ENCODE measurements at regions not wholly inside any gene's neighbourhood (a gene's known extent, or its start where the extent isn't known, plus 50 kb on each side); places are given as distances from the start of the nearest gene placed in this dataset.
A peak's percentile ranks its signal among the peaks of the same experiment; 100 is the strongest.

GRCh38 chr2:101558740-101559525 lies 84.0 kb upstream of the RFX8 start:
- peak in 5 of 56 donors; percentile 2 to 24 (median 12) for DNase-seq

- no peak for DNase-seq
Measured at GRCh38 chr2:101556033-101556459, 81.1 kb upstream of the RFX8 start.

GRCh38 chr2:101551336-101551888 lies 76.5 kb upstream of the RFX8 start:
- DNase-seq = no peak

- DNase-seq = no peak
Measured at GRCh38 chr2:101550555-101550954, 75.6 kb upstream of the RFX8 start.

GRCh38 chr2:101549371-101549770 lies 74.5 kb upstream of the RFX8 start:
- no peak for DNase-seq

- no peak for DNase-seq
Measured at GRCh38 chr2:101546376-101547058, 71.6 kb upstream of the RFX8 start.

GRCh38 chr2:101545950-101546349 lies 71.0 kb upstream of the RFX8 start:
- DNase-seq = no peak

GRCh38 chr2:101540518-101540917 lies 65.6 kb upstream of the RFX8 start:
- DNase-seq = no peak

GRCh38 chr2:101538076-101538475 lies 63.2 kb upstream of the RFX8 start:
- DNase-seq = no peak

GRCh38 chr2:101534149-101534611 lies 59.3 kb upstream of the RFX8 start:
- peak in 29 of 56 donors; percentile 25 to 87 (median 63) for DNase-seq

- DNase-seq = peak; percentile 15 to 94 (median 79)
Measured at GRCh38 chr2:101533561-101534148, 58.7 kb upstream of the RFX8 start.

- no peak for DNase-seq
Measured at GRCh38 chr2:101528501-101528900, 53.6 kb upstream of the RFX8 start.

GRCh38 chr2:101524806-101525430 lies 50.0 kb upstream of the RFX8 start:
- peak in 1 of 56 donors; percentile 6 for DNase-seq

Measured in amygdala (tissue), 56 donors.